ENCODE measurements at regions not wholly inside any gene's neighbourhood (a gene's known extent, or its start where the extent isn't known, plus 50 kb on each side); places are given as distances from the start of the nearest gene placed in this dataset.

DNA sequence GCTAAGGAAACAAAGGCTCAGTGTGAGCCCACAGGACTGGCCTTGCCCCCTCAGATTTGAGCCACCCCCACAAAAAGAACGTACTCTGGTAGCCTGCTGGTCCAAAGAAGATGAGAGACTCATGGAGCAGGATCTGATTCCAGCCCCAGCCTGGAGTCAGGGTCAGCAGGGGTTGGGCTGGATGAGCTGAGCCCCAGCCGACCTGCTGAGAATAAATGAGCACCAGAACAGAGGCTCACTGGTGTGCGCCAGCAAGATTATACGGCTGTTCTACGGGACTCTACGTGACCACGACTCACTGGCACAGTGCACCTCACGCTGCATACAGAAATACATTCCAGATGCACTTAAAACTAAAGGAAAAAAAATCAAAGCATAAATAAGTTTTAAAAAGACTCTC, 186.0 kb upstream of the RPL38 start:
- no peak for DNase-seq (ENCODE audit: low read depth)

DNA sequence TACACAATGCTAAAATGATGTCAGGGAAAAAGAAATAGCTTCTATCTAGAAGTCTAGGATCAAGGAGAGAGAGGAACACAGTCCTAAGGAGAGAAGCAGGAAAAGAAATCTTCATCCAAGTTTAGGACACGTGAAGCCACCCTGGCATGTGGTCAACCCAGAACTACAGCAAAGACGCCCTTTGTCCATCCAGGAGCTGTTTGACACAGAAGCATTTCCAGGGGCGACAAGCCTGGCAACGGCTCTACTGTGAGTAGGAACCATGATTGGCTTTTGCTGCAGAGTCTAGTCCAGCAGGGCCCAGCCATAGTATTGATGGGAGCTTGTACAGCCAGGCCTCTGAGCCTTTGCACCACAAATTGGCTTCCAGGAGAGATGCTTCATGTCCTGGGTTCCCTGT, 185.4 kb upstream of the RPL38 start:
- no peak for DNase-seq (ENCODE audit: low read depth)

DNA sequence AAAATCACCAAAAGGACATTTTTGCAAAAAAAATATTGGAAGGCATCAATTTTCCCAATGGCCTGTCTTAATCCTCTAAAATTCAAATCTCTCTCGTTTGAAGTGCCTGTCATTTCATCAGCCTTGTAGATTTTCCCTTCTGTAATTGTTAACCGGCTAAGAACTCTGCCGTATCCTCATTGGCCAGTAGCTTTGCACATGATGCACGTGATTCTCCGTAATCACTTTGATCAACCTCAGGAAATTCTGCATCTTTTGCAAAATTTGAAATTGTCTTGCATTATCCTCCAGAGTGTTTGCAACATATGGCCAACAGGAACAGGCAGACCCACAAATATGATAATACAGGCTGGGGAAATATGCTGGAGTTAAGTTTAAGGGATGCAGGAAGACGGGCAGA, 184.2 kb upstream of the RPL38 start:
- no peak for DNase-seq (ENCODE audit: low read depth)

DNA sequence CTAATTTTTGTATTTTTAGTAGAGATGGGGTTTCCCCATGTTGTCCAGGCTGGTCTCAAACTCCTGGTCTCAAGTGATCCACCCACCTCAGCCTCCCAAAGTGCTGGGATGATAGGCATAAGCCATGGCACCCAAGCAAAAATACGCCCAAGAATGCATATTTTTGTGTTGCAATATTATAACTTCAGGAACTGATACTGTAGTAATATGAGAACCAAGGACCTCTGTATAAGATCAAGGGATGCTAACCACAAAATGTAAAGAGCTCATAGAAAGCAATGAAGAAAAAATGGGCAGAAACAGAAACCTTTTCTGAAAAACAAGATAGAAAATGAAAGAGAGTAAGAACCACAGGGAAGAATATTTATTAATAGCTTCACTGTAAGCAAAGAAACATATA, 183.6 kb upstream of the RPL38 start:
- no peak for DNase-seq (ENCODE audit: low read depth)

DNA sequence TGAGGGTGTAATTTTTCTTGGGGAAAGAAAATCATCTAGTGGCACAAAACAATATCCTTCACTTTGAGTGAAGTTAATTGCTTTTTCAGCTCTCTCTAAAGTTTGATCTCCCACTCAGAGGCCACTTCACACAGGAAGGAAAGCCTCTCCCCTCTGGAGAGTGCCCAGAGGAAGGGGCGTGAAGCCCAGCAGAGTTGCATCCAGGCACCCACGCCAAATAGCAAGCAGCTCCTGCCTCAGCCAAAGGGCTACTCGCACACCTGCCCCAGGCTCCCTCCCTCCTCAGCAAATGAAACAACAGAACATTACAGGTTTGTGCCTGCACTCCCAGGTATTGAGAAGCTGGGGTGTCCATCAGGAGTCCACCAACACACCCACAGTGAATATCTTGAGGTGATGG, 183.0 kb upstream of the RPL38 start:
- no peak for DNase-seq (ENCODE audit: low read depth)

DNA sequence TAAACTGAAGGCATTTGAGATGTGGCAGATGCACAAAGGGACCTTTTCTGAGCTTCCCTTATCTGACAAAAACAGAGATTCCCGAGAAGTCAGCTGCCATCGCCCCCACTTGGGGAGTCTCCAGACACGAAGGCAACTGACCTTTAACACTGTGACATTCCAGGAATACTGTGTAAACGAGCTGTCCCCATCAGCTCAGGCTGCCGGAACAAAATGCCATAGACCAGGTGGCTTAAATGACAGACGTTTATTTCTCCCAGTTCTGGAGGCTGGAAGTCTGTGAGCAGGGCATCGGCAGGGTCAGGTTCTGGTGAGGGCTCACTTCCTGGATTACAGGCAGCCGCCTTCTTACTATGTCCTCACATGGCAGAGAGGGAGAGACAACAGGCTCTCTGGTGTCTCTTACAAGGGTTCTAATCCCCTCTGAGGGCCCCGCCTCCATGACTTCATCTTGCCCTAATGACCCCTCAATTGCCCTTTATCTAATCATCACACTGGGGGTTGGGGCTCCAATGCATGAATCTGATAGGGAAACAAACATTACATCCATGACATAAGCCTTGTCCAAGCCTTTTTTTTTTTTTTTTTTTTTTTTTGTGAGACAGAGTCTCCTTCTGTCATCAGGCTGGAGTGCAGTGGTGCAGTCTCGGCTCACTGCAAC, 178.5 kb upstream of the RPL38 start:
- no peak for DNase-seq (ENCODE audit: low read depth)

DNA sequence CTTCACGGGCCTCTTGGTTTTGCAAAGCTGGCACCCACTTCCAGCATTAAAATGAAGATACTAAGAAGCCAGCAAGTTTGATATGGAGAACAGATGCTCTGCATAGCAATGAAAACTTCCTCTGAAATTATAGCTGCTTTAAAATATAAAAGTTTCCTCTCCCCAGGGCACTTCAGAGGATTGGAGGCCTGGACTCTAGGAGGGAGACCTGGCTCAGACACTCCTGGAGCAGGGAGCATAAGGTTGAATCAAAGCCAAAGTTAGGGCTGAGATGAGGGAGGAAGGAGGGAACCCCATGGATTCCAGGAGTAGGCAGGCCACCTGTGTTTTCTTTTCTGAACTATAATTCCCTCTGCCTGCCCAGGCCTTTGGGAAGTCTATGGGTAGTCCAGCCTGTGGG, 176.0 kb upstream of the RPL38 start:
- DNase-seq (ENCODE audit: low read depth): no peak

DNA sequence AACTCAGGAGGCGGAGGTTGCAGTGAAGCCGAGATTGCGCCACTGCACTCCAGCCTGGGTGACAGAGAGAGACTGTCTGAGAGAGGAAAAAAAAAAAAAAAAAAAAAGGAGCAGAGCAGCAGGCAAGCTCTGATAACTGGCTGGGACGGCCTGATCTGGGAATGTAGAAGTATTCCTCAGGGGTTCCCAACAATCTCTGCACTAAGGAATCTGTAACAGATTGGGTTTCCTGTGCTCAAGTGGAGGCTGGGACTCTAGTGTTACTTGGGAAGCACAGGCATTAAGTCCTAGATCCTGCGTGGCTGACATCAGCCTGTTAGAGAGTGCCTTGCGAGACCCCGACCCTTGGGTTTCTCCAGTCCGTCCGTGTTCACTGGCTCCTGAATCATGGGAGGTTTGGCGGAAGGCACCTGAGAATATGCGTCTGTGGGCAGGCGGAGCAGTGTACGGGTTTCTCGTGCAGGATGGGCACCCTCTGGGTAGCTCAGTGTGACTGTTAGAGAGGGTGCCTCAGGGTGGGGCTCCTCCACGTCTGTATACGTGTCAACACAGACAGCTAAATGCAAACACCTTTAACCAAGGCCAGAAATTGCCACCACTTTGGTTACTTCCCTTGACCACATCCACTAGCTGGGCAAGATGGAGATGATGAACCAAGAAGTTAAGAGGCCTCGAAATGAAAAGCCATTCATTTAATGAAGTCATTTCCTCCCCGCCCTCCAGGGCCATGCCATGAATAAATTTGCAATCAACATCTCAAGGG, 174.9 kb upstream of the RPL38 start:
- no peak for DNase-seq (ENCODE audit: low read depth)

DNA sequence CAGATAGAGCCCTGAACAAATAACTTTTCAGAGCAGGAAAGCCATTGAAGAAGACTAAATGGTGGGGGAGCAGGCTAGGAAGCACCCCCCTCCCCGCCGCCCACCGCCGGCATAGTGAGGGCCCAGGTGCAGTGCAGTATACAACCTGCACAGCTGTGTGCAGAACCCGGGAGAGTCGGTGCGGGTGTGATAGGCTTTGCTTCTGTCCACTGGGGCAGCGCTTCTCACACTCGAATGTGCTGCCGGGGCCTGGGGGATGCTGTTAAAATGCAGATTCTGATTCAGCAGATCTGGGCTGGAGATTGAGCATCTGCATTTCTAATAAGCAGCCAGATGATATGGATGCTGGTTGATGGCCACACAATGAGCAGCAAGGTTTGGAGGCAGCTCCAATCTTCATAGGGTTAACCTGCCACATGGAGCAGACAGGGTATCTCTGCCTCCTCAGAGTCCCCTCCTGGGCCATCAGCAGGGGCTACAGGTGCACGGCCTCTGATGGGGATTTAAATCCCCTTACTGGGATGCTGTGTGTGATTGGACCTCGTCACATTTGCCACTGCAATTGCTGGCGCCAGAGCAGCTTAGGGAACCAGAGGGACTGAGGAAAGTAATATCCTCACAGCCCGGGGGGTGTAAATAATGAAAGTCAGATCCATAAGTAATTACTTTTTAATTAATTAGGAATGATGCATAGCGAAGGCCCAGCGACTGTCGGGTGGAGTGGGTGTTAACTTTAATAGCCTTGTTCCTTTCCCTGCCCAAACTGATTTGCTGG, 172.0 kb upstream of the RPL38 start:
- no peak for DNase-seq (ENCODE audit: low read depth)

DNA sequence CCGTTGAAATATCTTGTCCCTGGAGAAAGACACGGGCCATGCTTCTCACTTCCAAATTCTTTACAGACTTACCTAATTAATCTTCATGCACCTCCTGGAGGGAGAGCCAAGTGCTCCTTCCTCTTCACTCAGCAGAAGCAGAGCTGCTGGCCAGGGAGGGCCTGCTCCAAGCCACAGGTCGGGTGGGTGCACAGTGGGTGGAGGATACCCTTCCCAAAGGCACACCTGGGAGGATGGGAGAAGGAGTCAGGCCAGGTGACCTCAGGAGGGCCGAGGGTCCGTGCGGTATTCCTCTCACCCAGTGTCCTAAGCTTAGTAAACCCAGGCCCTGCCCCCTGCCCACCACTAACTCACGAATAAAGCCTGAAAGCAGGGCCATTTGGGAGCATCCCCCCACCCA, 171.3 kb upstream of the RPL38 start:
- no peak for DNase-seq (ENCODE audit: low read depth)

DNA sequence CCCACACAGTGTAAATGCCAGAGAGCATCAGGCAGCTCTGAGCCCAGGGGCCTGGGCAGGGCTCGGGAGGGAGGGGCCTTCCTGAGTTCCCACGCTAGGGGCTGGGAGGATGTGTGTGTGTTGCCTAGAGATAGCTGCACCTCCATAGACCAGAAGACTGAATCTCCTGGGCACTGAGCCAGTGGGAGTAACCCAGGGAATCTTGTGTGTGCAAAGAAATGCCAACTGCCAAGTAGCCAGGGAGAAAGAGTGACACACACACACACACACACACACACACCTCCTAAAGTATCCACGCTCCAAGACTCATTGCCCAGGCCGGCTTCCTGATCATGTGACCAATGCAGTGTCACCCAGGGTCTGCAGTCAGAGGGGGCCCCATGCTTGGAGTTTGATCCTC, 166.2 kb upstream of the RPL38 start:
- no peak for DNase-seq (ENCODE audit: low read depth)

DNA sequence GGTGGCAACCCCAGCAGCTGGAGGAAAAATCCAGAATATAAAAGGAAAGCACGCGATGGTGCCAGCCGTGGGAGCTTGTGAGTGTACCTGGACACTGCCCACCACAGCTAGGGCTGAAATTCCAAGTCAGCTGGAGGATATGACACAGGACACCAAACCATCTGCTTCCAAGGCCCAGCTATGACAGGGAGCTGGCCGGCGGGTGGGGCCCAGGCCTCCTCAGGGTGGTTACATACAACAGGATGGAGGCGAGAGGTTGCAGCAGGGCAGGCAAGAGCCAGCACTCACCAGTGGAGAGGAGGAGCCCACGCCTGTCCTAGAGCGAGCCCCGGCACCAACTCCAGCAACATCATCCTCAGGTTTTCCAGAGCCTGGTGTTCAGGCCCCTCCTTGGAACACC, 163.2 kb upstream of the RPL38 start:
- no peak for DNase-seq (ENCODE audit: low read depth)

DNA sequence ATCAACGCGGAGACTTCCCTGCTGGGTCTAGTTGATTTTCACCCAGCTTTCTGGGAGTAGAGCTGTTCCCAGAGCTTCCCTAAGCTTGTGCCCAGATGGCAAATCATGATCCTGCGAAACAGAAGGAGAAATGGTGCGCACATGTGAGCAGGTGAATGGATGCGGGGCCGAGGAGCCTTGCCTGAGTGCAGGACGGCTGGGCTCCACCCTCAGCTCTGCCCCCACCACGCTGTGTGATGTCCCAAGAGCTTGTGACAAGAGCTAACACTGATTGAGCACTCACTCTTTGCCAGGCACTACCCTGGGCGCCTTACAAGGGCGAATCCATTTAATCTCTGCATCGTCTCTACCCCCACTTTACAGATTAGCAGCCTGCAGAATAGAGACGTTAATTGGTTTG, 162.7 kb upstream of the RPL38 start:
- no peak for DNase-seq (ENCODE audit: low read depth)

DNA sequence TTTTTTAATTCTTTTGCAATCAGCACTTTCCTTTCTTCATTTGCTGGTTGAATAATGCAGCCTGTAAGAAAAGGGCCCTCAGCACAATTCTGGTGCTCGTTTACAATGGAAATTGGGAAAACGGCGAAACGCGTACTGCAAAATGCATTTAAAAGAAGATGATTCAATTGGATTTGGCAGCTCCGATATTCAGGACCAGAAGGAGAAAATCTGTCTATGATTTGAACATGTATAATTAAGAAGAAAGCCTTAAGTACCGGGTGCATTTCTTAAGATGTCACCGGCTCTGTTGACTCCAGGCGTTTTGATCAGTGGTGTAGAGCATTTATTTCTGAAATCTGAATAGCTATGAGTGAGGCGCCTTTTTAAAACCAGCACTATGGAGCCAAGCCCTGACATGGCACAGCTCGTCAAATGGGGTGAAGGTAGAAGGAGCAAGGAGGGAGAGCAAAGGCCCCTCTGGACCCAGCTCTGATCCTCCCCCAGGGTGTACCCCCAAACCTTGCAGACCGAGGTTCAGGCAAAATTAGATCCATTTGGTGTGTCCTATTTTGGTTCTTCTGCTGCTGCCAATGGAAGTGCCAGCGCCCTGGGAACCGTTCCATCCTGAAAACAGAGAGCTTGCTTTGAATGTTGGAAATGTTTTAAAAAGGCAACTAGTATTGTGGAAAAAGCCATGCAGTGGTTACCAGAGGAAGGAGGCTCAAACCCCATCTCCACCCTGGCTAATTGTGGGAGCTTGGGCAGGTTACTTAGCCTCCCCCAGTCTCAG, 161.4 kb upstream of the RPL38 start:
- no peak for DNase-seq (ENCODE audit: low read depth)

DNA sequence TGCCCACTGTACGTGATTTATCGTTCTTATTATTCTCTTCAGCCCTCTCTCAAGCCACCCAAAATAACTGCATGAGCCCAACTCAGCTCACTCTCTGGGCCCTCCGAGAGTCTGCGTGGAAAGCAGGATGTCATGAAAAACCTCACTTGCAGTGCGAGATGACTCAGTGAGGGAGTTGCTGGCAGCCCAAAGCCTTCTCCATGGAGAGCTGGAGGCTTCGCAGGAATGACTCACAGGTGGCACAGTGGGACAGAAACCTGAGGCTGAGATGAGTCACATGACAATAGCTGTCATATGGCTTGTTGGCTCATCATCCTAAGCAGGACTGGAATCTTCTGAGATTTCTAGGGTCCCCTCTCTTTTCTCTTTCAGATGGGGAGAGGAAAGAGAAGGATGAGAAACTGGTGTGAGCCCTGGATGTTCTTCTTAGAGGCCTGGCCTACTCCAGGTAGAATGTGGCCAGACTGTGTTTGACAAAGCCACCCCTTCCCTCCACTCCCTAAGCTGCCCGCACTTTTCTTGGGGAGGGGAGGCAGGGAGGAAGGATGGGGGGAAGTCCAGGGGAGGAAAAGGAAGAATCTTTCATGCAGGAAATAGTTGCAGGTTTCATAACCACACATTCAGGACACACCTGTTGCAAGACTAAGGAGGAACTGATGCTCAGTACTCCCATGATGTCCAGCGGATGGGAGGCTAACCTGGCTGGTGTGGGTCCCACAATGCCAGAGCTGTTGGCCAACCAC, 160.6 kb upstream of the RPL38 start:
- DNase-seq (ENCODE audit: low read depth): peak; percentile 58

DNA sequence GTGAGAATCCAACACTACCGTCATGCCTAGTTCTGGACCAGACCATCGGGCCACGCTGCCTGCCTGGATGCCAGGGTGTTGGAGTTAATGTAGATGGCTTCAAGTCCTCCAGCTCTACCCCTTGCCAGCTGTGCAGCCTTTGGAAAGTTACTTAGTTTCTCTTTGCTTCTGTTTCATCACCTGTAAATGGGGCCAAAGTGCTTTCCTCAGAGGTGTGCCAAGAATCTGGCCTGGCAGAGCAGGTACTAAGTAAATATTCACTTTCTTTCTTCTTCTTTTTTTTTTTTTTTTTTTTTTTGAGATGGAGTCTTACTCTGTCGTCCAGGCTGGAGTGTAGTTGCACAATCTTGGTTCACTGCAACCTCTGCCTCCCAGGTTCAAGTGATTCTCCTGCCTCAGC, 159.5 kb upstream of the RPL38 start:
- no peak for DNase-seq (ENCODE audit: low read depth)

DNA sequence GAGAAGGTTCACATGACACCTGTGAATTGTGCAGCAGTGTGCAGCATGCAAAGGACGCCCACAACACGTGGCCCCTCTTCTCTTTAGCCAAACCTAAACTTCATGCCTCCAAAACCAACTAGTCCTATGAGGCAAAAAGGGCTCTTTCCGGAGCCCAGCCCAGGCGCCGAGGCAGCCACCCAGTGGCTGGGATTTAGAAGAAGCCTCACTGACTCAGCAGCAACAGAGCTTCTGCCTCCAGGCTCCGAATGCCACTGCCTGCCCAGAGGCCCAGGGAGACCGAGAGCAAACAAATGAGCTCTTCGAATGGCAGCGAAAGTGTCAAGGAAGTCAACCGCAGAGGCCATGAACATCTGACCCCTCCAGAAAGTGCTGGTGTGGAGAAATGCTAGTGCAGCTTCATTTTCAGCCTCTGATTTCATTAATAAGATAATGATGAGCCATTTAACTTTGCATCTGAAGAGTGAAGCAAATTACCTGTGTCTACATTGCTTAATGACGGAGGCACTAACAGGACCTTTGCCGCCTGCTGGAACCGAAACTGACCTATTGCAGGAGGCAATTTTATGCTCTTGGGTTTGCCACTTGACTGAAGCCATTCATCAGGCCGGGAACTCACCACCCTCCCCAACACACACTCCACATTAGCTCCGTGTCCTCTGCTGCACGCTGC, 157.7 kb upstream of the RPL38 start:
- DNase-seq (ENCODE audit: low read depth): no peak

DNA sequence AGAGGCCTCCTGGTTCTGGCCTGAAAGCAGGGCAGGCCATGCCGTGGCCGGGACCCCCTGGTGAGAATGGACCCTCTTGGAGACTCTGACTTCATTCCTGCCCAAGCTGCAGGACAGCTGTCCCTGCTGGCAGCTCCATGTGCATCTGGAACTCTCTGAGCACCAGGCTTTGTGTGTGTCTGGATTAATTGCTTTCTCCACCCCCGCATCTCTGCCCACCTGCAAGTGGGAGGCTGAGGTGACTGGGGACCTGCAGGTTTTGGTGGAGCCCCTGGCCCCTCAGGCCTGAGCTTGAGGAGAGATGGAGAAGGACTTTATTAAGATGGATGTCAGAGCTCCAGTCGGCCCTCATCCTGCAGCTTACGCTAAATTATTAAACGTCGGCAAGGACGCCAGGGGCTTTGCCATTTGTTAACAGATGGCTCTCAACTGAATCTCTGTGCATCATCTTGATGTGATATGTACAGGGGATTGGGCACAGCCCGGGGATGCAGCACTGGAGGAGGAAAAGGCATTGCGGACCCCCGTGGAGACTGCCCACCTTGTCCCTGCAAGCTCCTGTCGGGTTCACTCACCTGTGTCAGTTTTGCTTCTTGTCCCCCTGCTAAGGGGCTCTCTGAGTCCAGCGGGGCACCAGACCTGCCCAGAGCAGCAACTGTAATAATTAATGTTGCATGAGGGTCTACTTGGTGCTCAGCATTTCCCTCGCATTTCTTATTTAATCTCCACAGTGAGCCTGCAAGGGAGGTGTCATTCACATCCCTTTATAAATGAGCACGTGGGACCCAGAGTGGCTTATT, 154.1 kb upstream of the RPL38 start:
- no peak for DNase-seq (ENCODE audit: low read depth)

DNA sequence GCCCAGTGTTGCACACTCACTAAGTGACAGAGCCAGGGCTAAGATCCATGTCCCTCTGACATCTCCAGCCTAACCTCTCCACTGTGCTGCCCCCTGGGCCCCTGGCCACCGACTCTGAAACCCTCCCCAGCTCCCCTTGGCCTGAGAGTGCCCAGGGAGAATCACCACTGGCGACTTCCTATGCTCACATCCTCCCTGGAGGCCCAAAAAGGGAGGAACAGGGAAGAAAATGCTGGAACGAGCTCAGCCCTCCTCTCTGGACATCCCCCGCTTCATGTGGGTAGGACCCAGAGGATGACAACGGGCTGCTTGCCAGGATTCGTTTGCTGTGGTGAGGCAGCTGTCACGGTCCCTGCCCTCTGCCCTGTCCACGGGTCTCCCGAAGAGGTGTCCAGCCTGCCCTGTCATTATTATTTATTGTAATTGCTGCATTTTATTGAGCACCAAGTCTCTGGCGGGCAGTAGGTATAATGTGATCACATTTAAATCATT, 153.5 kb upstream of the RPL38 start:
- no peak for DNase-seq (ENCODE audit: low read depth)

DNA sequence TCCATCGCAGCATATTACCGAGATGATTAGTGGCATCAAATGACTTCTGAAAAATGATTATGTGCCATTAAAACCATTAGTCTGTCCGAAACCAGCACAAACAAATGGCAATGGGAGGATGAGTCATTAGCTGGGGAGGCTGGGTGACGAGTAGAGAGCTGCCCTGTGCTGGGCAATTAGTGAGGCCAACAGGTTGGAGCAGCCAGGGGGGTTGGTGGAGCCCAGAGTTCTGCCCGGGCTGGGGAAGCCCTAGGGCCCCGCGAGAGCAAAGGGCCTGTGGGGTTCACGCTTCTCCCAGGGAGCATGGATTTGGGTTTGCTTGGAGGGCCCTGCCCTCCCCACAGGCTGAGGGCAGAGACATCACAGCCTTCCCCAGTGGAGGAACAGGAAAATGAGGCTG, 152.1 kb upstream of the RPL38 start:
- DNase-seq (ENCODE audit: low read depth): no peak
